OCI-LY7 (cell line): ENCODE measurements at regions not wholly inside any gene's neighbourhood (a gene's known extent, or its start where the extent isn't known, plus 50 kb on each side); places are given as distances from the start of the nearest gene placed in this dataset.

Source experiments
- BruUV-seq: library from RNA; stranded (reverse); fragments of 400-500 nt; replicated peaks from 2 replicates; lab custom pipeline; 2021; lab: Mats Ljungman, UMichigan
- CTCF ChIA-PET: fragments of 300-600 bp; sonication (Branson Sonifier 250); formaldehyde crosslinking; loops from one replicate; lab custom pipeline; 2022; ENCODE audit warnings: antibody characterized with exemption; ENCODE audit not compliant: unreplicated experiment; lab: Charles Lee
- POLR2A ChIA-PET: fragments of 300-600 bp; sonication (Branson Sonifier 250); formaldehyde crosslinking; loops from one replicate; lab custom pipeline; 2022; ENCODE audit warnings: antibody characterized with exemption; lab: Charles Lee
- DNase-seq: peaks from one replicate; pipeline ENCODE4 v3.0.0-alpha.2; 2015; ENCODE audit warnings: low spot score
- H2AFZ ChIP-seq: fragments of 200-600 bp; sonication (generic), shearing (Covaris generic); 2 replicates; pipeline ENCODE4 v1.6.1; 2014; ENCODE audit warnings: mild to moderate bottlenecking, antibody characterized with exemption, low read length, moderate library complexity
- H3K27ac ChIP-seq: fragments of 200-600 bp; sonication (generic); 2 replicates; pipeline ENCODE4 v1.5.1; 2014; ENCODE audit warnings: mixed run types, low read depth, mild to moderate bottlenecking, moderate library complexity, low read length, inconsistent platforms; ENCODE audit not compliant: poor library complexity, severe bottlenecking
- H3K36me3 ChIP-seq: fragments of 200-600 bp; sonication (generic); 2 replicates; pipeline ENCODE4 v1.6.1; 2014; ENCODE audit warnings: mild to moderate bottlenecking, antibody characterized with exemption, low read length, moderate library complexity, mixed read lengths; ENCODE audit not compliant: insufficient read depth
- H3K4me1 ChIP-seq: fragments of 200-600 bp; sonication (generic); 2 replicates; pipeline ENCODE4 v1.5.1; 2014; ENCODE audit warnings: mild to moderate bottlenecking, low read length; ENCODE audit not compliant: insufficient read depth, poor library complexity, severe bottlenecking
- H3K4me2 ChIP-seq: fragments of 200-600 bp; sonication (generic); 2 replicates; pipeline ENCODE4 v1.6.1; 2014; ENCODE audit warnings: mild to moderate bottlenecking, low read length
- H3K4me3 ChIP-seq: fragments of 200-600 bp; sonication (generic); 2 replicates; pipeline ENCODE4 v1.5.1; 2014; ENCODE audit warnings: mild to moderate bottlenecking, low read depth, low read length; ENCODE audit not compliant: poor library complexity, severe bottlenecking
- H3K79me2 ChIP-seq: fragments of 200-600 bp; sonication (generic); 2 replicates; pipeline ENCODE4 v1.6.1; 2016; ENCODE audit warnings: low read depth, mild to moderate bottlenecking, low read length, moderate library complexity, mixed read lengths; ENCODE audit not compliant: insufficient read depth
- H3K9me2 ChIP-seq: fragments of 200-600 bp; sonication (generic); 2 replicates; pipeline ENCODE4 v1.6.1; 2016; ENCODE audit warnings: mild to moderate bottlenecking, low read length, mixed read lengths; ENCODE audit not compliant: insufficient read depth
- H3K9me3 ChIP-seq: fragments of 200-600 bp; sonication (generic); 2 replicates; pipeline ENCODE4 v1.6.1; 2014; ENCODE audit warnings: mild to moderate bottlenecking, mixed run types, low read length, mixed read lengths
- H4K20me1 ChIP-seq: fragments of 200-600 bp; sonication (generic); 2 replicates; pipeline ENCODE4 v1.6.1; 2014; ENCODE audit warnings: mild to moderate bottlenecking, antibody characterized with exemption, low read length, moderate library complexity, mixed read lengths; ENCODE audit not compliant: insufficient read depth
- CTCF ChIP-seq: fragments of 200-600 bp; sonication (generic); conservative IDR thresholded peaks from 2 replicates; pipeline ENCODE4 v1.5.1; 2014; ENCODE audit warnings: mild to moderate bottlenecking, antibody characterized with exemption, low read length, moderate library complexity, mixed read lengths
- EZH2phosphoT487 ChIP-seq: fragments of 200-600 bp; sonication (generic); IDR thresholded peaks from 2 replicates; pipeline ENCODE4 v1.6.1; 2018; ENCODE audit warnings: low read depth, borderline replicate concordance, mild to moderate bottlenecking, mixed run types, antibody characterized with exemption, low read length, moderate library complexity, mixed read lengths
- intact Hi-C: fragments of 100-400 bp; cut with micrococcal nuclease; formaldehyde crosslinking; loops from one replicate; pipeline ENCODE4 v1.10.0; 2022; ENCODE audit not compliant: unreplicated experiment

- CTCF ChIA-PET = no interaction called here
- no peaks in the 10 kb centered on the region for H3K9me2 ChIP-seq
- no peaks in the 10 kb centered on the region for H3K4me1 ChIP-seq
- no peak for DNase-seq
- POLR2A ChIA-PET = interaction anchor here (0.6 to 1.4 kb wide), 3 partner anchors 10 to 444 kb away, joined by 3 read pairs; no protein-coding TSS in a partner anchor
- no peaks in the 10 kb centered on the region for H3K79me2 ChIP-seq
- intact Hi-C loops = no loop called here
- H2AFZ ChIP-seq = no peak overlapping the region
- no peaks in the 10 kb centered on the region for H4K20me1 ChIP-seq
- H3K27ac ChIP-seq = no peak overlapping the region
- no peak for TF ChIP-seq EZH2phosphoT487
- TF ChIP-seq CTCF = no peak
- H3K4me2 ChIP-seq = no peak overlapping the region
- H3K9me3 ChIP-seq = no peaks in the 10 kb centered on the region
- H3K4me3 ChIP-seq = no peak overlapping the region
- H3K36me3 ChIP-seq = no peaks in the 10 kb centered on the region
- BruUV-seq = no TSS peak
These were observed 471.1 kb upstream of the NWD2 start for GRCh38 chr4:36773467-36773866.

- no peaks in the 10 kb centered on the region for H3K36me3 ChIP-seq
- ChIA-PET POLR2A (no interaction called here), CTCF (no interaction called here)
- H3K9me3 ChIP-seq = no peaks in the 10 kb centered on the region
- H3K79me2 ChIP-seq = no peaks in the 10 kb centered on the region
- no TSS peak for BruUV-seq
- TF ChIP-seq EZH2phosphoT487 = no peak
- no peak for TF ChIP-seq CTCF
- no peak overlapping the region for H3K27ac ChIP-seq
- intact Hi-C loops = no loop called here
- no peak overlapping the region for H2AFZ ChIP-seq
- DNase-seq = no peak
- no peaks in the 10 kb centered on the region for H3K9me2 ChIP-seq
- H3K4me3 ChIP-seq = no peak overlapping the region
- no peaks in the 10 kb centered on the region for H3K4me1 ChIP-seq
- no peak overlapping the region for H3K4me2 ChIP-seq
- no peaks in the 10 kb centered on the region for H4K20me1 ChIP-seq
These were observed 469.0 kb upstream of the NWD2 start for GRCh38 chr4:36775544-36775943.

- Histone ChIP-seq H2AFZ (no peak overlapping the region), H3K79me2 (no peaks in the 10 kb centered on the region), H3K4me2 (no peak overlapping the region), H3K9me2 (no peaks in the 10 kb centered on the region), H4K20me1 (no peaks in the 10 kb centered on the region), H3K9me3 (no peaks in the 10 kb centered on the region), H3K36me3 (no peaks in the 10 kb centered on the region), H3K4me3 (no peak overlapping the region), H3K27ac (no peak overlapping the region), H3K4me1 (no peaks in the 10 kb centered on the region)
- CTCF ChIA-PET = no interaction called here
- POLR2A ChIA-PET = no interaction called here
- no peak for TF ChIP-seq CTCF
- TF ChIP-seq EZH2phosphoT487 = no peak
- intact Hi-C loops = no loop called here
- BruUV-seq = no TSS peak
- no peak for DNase-seq
These were observed 464.9 kb upstream of the NWD2 start for GRCh38 chr4:36779601-36780000.
